AG09309 (cell line): ENCODE measurements at regions not wholly inside any gene's neighbourhood (a gene's known extent, or its start where the extent isn't known, plus 50 kb on each side); places are given as distances from the start of the nearest gene placed in this dataset.
"Not testable (repeated sequence)": the region's sequence is repeated elsewhere in the genome, so short reads cannot be mapped to it uniquely, and the experiment has no call there.

ENCODE experiments used
- DNase-seq: peaks from one replicate; pipeline ENCODE4 v3.0.0-alpha.2; 2010; ENCODE audit warnings: low read depth
- H3K4me3 ChIP-seq: 2 replicates; pipeline ENCODE4 v1.5.1; 2011; ENCODE audit warnings: mild to moderate bottlenecking, low read depth, low read length, moderate library complexity; ENCODE audit not compliant: control insufficient read depth
- TF ChIP-seq, protein P1 (sequence below): IDR thresholded peaks from 2 replicates; pipeline ENCODE4 v1.5.1; 2011; ENCODE audit warnings: mild to moderate bottlenecking, low read depth, low read length, inconsistent platforms; ENCODE audit not compliant: insufficient read depth, control insufficient read depth; ENCODE audit errors: missing control alignments

DNA sequence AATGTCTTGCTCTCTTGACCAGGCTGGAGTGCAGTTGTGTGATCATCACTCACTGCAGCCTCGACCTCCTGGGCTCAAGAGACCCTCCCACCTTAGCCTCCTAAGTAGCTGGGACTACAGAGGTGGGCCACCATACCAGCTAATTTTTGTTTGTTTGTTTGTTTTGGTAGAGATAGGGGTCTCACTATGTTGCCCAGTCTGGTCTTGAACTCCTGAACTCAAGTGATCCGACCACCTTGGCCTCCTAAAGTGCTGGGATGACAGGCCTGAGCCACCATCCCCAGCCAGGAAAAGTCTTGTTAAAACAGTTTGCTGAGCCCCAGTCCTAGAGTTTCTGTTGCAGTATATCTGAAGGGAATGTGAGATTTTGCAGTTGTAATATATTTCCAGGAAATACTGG, 83.9 kb downstream of the SKIDA1 start:
- no peak for DNase-seq
- TF ChIP-seq, protein P1, sequence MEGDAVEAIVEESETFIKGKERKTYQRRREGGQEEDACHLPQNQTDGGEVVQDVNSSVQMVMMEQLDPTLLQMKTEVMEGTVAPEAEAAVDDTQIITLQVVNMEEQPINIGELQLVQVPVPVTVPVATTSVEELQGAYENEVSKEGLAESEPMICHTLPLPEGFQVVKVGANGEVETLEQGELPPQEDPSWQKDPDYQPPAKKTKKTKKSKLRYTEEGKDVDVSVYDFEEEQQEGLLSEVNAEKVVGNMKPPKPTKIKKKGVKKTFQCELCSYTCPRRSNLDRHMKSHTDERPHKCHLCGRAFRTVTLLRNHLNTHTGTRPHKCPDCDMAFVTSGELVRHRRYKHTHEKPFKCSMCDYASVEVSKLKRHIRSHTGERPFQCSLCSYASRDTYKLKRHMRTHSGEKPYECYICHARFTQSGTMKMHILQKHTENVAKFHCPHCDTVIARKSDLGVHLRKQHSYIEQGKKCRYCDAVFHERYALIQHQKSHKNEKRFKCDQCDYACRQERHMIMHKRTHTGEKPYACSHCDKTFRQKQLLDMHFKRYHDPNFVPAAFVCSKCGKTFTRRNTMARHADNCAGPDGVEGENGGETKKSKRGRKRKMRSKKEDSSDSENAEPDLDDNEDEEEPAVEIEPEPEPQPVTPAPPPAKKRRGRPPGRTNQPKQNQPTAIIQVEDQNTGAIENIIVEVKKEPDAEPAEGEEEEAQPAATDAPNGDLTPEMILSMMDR, result no peak
- no peak overlapping the region for H3K4me3 ChIP-seq

DNA sequence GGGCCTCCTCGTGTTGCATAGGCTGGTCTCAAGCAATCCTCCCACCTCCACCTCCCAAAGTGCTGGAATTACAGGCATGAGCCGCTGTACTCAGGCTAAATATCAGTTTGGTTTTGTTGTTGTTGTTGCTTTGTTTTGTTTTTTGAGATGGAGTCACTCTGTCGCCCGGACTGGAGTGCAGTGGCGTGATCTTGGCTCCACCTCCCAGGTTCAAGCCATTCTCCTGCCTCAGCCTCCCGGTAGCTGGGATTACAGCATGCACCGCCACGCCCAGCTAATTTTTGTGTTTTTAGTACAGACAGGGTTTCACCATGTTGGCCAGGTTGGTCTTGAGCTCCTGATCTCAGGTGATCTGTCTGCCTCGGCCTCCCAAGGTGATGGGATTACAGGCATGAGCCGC, 86.6 kb downstream of the SKIDA1 start:
- not testable (repeated sequence) for DNase-seq

DNA sequence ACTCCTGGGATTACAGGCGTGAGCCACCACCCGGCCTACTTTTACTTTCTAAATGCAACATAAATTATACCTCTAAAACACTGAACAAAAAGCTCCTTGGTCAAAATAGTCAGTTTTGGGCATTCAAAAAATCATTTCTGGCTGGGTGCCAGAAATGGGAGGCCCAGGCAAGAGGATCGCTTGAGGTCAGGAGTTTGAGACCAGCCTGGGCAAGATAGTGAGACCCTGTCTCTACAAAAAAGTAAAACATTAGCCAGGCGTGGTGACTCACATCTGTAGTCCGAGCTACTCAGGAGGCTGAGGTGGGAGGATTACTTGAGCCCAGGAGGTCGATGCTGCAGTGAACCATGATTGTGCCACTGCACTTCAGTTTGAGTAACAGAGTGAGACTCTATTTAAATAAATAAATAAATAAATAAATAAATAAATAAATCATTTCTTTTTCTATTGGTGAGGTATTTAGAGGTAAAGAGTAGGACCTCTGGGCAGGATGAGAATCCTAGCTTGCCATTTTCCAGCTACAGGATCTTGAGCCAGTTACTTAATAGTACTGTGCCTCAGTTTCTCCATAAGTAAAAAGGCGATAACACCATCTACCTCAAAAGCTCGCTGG, 87.6 kb downstream of the SKIDA1 start:
- TF ChIP-seq, protein P1, result no peak
- H3K4me3 ChIP-seq, result no peak overlapping the region
- DNase-seq, result no peak

More for the DNA sequence above, 86.6 kb downstream of the SKIDA1 start:
- not testable (repeated sequence) for H3K4me3 ChIP-seq

DNA sequence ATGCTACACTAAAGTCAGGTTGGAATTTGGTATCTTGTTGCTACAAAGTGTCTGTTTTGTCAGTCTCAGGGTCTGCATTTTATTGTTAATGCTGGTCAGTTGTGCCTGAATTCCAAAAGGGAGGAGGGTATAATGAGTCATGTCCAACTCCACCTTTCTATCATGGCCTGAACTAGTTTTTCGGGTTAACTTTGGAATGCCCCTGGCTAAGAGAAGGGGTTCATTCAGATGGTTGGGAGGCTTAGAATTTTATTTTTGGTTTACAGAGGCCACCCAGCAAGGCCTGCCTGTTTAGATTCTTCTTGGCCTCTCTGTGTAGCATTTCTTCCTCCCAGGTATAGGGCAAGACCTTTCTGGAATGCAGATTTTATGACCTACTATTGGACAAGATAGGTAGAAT, 93.2 kb downstream of the SKIDA1 start:
- no peak for DNase-seq
- H3K4me3 ChIP-seq, result no peak overlapping the region
- TF ChIP-seq, protein P1, result no peak

DNA sequence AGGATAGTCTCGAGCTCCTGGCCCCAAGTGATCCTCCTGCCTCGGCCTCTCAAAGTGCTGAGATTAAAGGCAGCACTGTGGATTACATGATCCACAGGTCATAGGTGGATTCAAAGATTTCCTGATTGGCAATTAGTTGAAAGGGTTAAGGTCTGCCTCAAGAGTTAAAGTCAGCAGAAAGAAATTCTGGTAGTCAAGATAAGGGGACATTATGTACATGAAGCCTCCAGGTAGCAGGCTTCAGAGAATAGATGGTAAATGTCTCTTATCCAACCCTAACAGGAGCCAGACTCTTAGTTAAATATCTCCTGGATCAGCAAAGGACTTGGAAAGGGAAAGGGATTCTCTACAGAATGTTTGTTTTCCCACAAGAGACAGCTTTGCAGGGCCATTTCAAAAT, 93.7 kb downstream of the SKIDA1 start:
- no peak for DNase-seq
- no peak overlapping the region for H3K4me3 ChIP-seq
- TF ChIP-seq, protein P1, result no peak

DNA sequence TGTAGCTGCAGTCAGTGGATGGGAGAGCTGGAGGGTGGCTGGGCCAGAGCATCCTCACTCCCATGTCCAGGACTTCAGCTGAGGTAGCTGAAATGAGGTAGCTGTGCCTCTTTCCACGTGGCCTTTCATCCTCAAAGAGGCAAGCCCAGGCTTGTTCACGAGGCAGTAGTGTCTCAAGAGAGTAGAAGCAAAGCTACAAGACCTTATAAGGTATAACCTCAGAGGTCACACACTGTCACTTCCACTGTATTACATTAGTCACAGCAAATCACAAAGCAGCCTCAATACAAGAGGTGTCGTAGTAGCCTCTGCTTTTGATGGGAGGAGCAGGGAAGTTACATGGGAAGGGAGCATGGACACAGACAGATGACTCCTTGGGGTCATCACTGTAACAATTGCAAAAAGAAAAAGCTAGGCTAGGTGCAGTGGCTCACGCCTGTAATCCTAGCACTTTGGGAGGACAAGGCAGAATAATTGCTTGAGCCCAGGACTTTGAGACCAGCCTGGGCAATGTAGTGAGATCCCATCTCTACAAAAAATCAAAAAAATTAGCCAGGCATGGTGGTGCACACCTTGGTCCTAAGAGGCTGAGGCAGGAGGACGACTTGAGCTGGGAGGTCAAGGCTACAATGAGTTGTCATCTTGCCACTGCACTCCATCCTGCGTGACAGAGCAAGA, 97.5 kb downstream of the SKIDA1 start:
- H3K4me3 ChIP-seq, result no peak overlapping the region
- TF ChIP-seq, protein P1, result no peak
- no peak for DNase-seq

DNA sequence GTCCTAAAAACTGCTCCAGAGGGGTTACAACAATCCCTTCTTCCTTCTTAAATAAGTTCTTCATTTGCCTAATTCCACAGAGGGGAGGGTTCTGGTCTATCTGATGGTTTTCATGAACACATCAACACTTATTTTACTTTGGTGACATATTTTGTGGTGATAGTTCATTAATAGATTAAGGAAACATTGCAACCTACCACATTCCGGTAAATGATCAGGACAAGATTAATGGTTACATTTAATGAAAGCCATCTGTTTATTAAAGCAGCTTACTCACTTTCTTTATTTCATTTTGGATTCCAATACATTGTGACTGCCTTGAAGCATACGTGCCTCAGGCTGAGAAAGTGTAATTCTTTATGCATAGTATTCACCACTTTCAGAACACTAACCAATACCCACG, 101.0 kb downstream of the SKIDA1 start:
- DNase-seq, result peak; percentile 16
- TF ChIP-seq, protein P1, result no peak
- no peak overlapping the region for H3K4me3 ChIP-seq
